ENCODE measurements at regions not wholly inside any gene's neighbourhood (a gene's known extent, or its start where the extent isn't known, plus 50 kb on each side); places are given as distances from the start of the nearest gene placed in this dataset. TPM values are rescaled to one million over a fixed set of nuclear protein-coding genes. Genes with fewer than 3 reads are reported as not detected.

Small RNA genes in the stretch of these regions (microRNA-seq; reads per million reads assigned to microRNA genes)
- gene MIR7641-1 = not detected

Small RNA genes in the stretch of these regions (small RNA-seq; reads per million reads assigned to genes)
- gene AP001485.1 (not detected), gene MIR7641-1 (not detected)
